Caco-2 (cell line): ENCODE measurements at regions not wholly inside any gene's neighbourhood (a gene's known extent, or its start where the extent isn't known, plus 50 kb on each side); places are given as distances from the start of the nearest gene placed in this dataset.

Source experiments
- BruUV-seq: library from RNA; stranded (reverse); fragments of 400-500 nt; replicated peaks from 2 replicates; lab custom pipeline; 2021; lab: Mats Ljungman, UMichigan
- CTCF ChIA-PET: fragments of 300-600 bp; sonication (Branson Sonifier 250); formaldehyde crosslinking; loops from one replicate; lab custom pipeline; 2022; ENCODE audit warnings: antibody characterized with exemption; lab: Charles Lee
- POLR2A ChIA-PET: fragments of 300-600 bp; sonication (Branson Sonifier 250); formaldehyde crosslinking; loops from one replicate; lab custom pipeline; 2022; ENCODE audit warnings: antibody characterized with exemption; lab: Charles Lee
- DNase-seq, 2 experiments: peaks; one replicate each; pipeline versions ENCODE4 v3.0.0 to v3.0.0-alpha.2; 2020 to 2022
- H3K27me3 ChIP-seq: replicated peaks from 2 replicates; pipeline ENCODE4 v1.6.0; 2011; ENCODE audit warnings: low read length; ENCODE audit not compliant: control insufficient read depth, insufficient read depth
- H3K36me3 ChIP-seq: 2 replicates; pipeline ENCODE4 v1.5.1; 2011; ENCODE audit warnings: low read length; ENCODE audit not compliant: control insufficient read depth, insufficient read depth
- H3K4me1 ChIP-seq: fragments of 250-450 bp; sonication (Bioruptor Pico); 2 replicates; pipeline ENCODE4 v1.5.1; 2020; ENCODE audit warnings: mild to moderate bottlenecking
- H3K4me3 ChIP-seq: 2 replicates; pipeline ENCODE4 v1.5.1; 2011; ENCODE audit warnings: low read depth, mild to moderate bottlenecking, control low read depth, low read length
- H3K9me3 ChIP-seq: fragments of 250-450 bp; sonication (Bioruptor Pico); 2 replicates; pipeline ENCODE4 v1.5.1; 2020; ENCODE audit warnings: mild to moderate bottlenecking, moderate library complexity
- H3K27ac Mint-ChIP-seq: one replicate; pipeline ENCODE4 v1.8.0; 2022; ENCODE audit warnings: mixed read lengths; ENCODE audit not compliant: unreplicated experiment
- H3K27me3 Mint-ChIP-seq: one replicate; pipeline ENCODE4 v1.8.0; 2022; ENCODE audit warnings: mixed read lengths; ENCODE audit not compliant: insufficient read depth, unreplicated experiment
- H3K36me3 Mint-ChIP-seq: one replicate; pipeline ENCODE4 v1.8.0; 2022; ENCODE audit warnings: mild to moderate bottlenecking, mixed read lengths; ENCODE audit not compliant: insufficient read depth, unreplicated experiment
- H3K4me1 Mint-ChIP-seq: one replicate; pipeline ENCODE4 v1.8.0; 2022; ENCODE audit warnings: low read depth, mixed read lengths; ENCODE audit not compliant: unreplicated experiment
- H3K4me3 Mint-ChIP-seq: one replicate; pipeline ENCODE4 v1.8.0; 2022; ENCODE audit warnings: mild to moderate bottlenecking, moderate library complexity, mixed read lengths; ENCODE audit not compliant: unreplicated experiment
- H3K9me3 Mint-ChIP-seq: one replicate; pipeline ENCODE4 v1.8.0; 2022; ENCODE audit warnings: mixed read lengths; ENCODE audit not compliant: unreplicated experiment
- intact Hi-C: fragments of 100-400 bp; cut with micrococcal nuclease; formaldehyde crosslinking; loops from one replicate; pipeline ENCODE4 v1.10.0; 2022; ENCODE audit not compliant: unreplicated experiment
- TF ChIP-seq, protein P1 (sequence below), 2 experiments: fragments of 200-600 bp in 1 of 2; IDR thresholded peaks; 1 replicate in 1 of 2; 2 replicates in 1 of 2; pipeline versions ENCODE4 v1.5.1 to v1.8.0; 2011 to 2022; ENCODE audit warnings: antibody characterized with exemption in 1 of 2, control low read depth in 1 of 2, inconsistent platforms in 1 of 2, low read depth in 1 of 2, low read length in 1 of 2, mild to moderate bottlenecking in 1 of 2, moderate library complexity in 1 of 2; ENCODE audit not compliant: insufficient read depth in 1 of 2, severe bottlenecking in 1 of 2, unreplicated experiment in 1 of 2

DNA sequence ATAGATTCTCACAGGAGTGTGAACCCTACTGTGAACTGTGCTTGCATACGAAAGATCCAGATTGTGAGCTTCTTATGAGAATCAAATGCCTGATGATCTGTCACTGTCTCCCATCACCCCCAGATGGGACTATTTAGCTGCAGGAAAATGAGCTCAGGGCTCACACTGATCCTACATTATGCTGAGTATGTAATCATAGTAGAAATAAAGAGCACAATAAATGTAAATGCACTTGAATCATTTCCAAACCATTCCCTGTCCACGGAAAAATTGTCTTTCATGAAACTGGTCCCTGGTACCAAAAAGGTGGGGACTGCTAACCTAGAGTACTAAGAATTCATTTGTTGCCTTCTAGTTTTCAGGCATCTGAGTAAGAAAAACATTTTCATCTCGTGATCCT, 1215.8 kb upstream of the TMEM132C start:
- Mint-ChIP-seq H3K27me3 (no peaks in the 10 kb centered on the region), H3K9me3 (peaks cover 9% of the 10 kb centered on the region), H3K4me3 (no peak overlapping the region), H3K27ac (no peak overlapping the region), H3K36me3 (no peaks in the 10 kb centered on the region), H3K4me1 (no peaks in the 10 kb centered on the region)
- TF ChIP-seq, protein P1, sequence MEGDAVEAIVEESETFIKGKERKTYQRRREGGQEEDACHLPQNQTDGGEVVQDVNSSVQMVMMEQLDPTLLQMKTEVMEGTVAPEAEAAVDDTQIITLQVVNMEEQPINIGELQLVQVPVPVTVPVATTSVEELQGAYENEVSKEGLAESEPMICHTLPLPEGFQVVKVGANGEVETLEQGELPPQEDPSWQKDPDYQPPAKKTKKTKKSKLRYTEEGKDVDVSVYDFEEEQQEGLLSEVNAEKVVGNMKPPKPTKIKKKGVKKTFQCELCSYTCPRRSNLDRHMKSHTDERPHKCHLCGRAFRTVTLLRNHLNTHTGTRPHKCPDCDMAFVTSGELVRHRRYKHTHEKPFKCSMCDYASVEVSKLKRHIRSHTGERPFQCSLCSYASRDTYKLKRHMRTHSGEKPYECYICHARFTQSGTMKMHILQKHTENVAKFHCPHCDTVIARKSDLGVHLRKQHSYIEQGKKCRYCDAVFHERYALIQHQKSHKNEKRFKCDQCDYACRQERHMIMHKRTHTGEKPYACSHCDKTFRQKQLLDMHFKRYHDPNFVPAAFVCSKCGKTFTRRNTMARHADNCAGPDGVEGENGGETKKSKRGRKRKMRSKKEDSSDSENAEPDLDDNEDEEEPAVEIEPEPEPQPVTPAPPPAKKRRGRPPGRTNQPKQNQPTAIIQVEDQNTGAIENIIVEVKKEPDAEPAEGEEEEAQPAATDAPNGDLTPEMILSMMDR (IDR thresholded peaks at IDR 0.05; ENCODE audit: insufficient read depth in 1 of 2, low read depth in 1 of 2, low read length in 1 of 2, severe bottlenecking in 1 of 2, unreplicated experiment in 1 of 2): no peak
- no peak for DNase-seq
- H3K27me3 ChIP-seq: no peaks in the 10 kb centered on the region
- intact Hi-C loops: no loop called here
- no TSS peak for BruUV-seq
- H3K9me3 ChIP-seq: no peaks in the 10 kb centered on the region
- ChIA-PET POLR2A (no interaction called here), CTCF (no interaction called here)
- no peaks in the 10 kb centered on the region for H3K36me3 ChIP-seq
- no peaks in the 10 kb centered on the region for H3K4me1 ChIP-seq
- H3K4me3 ChIP-seq: no peak overlapping the region

DNA sequence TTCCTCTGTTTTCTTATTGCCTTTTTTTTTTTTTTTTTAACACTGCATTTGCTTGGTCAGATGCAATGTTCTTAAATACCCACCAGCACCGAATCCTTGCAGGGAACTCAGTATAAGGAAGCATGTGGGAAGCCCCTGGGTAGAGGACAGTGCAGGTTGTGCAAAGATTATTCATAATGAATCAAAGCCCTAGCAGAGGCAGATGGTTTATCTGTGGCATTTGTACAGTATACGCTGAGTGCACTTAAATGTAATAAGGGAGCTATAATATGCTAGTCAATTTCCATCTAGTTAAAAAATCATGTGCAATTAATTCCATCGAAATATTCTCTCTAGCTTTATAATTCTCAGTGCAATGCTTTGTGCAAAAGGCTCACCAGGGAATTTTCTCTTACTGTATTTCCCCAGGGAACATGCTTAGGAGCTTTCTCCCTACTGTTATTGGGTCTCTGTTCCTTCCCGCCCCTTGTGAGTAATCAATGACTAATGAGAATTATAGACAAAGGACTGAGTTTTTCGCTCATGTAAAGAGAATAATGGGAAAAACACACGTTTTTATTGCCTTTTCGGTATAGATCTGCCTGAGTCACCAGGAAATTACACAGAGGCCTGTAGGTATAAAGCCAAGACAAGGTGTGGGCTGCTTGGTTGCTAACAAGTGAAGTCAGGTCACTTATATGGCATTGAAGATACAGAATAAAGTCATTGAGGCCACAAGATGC, 1214.3 kb upstream of the TMEM132C start:
- no peaks in the 10 kb centered on the region for H3K27me3 Mint-ChIP-seq
- H3K9me3 Mint-ChIP-seq: peaks cover 8% of the 10 kb centered on the region
- POLR2A ChIA-PET: no interaction called here
- no peaks in the 10 kb centered on the region for H3K36me3 Mint-ChIP-seq
- H3K4me1 Mint-ChIP-seq: no peaks in the 10 kb centered on the region
- BruUV-seq: no TSS peak
- Histone ChIP-seq H3K9me3 (no peaks in the 10 kb centered on the region), H3K4me3 (no peak overlapping the region), H3K36me3 (no peaks in the 10 kb centered on the region), H3K4me1 (no peaks in the 10 kb centered on the region), H3K27me3 (no peaks in the 10 kb centered on the region)
- no peak for DNase-seq
- H3K27ac Mint-ChIP-seq: no peak overlapping the region
- intact Hi-C loops: no loop called here
- CTCF ChIA-PET: no interaction called here
- H3K4me3 Mint-ChIP-seq: no peak overlapping the region
- TF ChIP-seq, protein P1 (IDR thresholded peaks at IDR 0.05; ENCODE audit: insufficient read depth in 1 of 2, low read depth in 1 of 2, low read length in 1 of 2, severe bottlenecking in 1 of 2, unreplicated experiment in 1 of 2): no peak

DNA sequence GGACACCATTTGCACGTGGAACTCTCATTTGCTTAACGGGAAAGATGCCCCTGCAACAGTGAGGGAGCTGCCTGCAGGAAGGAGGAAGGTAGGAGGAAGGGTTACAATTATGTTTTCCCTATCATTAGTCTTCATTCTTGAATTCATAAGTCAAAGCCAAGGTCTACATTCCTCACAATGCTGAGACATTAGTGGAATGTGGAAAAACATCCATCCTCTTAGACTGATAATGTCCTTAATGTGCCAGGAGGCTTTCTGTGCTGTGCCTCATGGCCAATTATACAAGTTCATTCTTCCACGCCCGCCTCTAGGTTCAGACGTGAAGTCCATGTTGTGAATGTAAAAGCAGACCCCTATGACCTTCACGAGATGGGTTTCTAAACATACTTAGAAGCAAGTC, 1212.4 kb upstream of the TMEM132C start:
- Mint-ChIP-seq H3K27ac (no peak overlapping the region), H3K4me1 (no peaks in the 10 kb centered on the region), H3K4me3 (no peak overlapping the region), H3K9me3 (no peaks in the 10 kb centered on the region), H3K27me3 (no peaks in the 10 kb centered on the region), H3K36me3 (no peaks in the 10 kb centered on the region)
- no peak overlapping the region for H3K4me3 ChIP-seq
- intact Hi-C loops: no loop called here
- no peaks in the 10 kb centered on the region for H3K9me3 ChIP-seq
- no TSS peak for BruUV-seq
- ChIA-PET CTCF (no interaction called here), POLR2A (no interaction called here)
- TF ChIP-seq, protein P1 (IDR thresholded peaks at IDR 0.05; ENCODE audit: insufficient read depth in 1 of 2, low read depth in 1 of 2, low read length in 1 of 2, severe bottlenecking in 1 of 2, unreplicated experiment in 1 of 2): no peak
- H3K36me3 ChIP-seq: no peaks in the 10 kb centered on the region
- H3K4me1 ChIP-seq: no peaks in the 10 kb centered on the region
- no peak for DNase-seq
- H3K27me3 ChIP-seq: no peaks in the 10 kb centered on the region
